CD4-positive, alpha-beta T cell (primary cell): ENCODE measurements at regions not wholly inside any gene's neighbourhood (a gene's known extent, or its start where the extent isn't known, plus 50 kb on each side); places are given as distances from the start of the nearest gene placed in this dataset.

Experiments
- ATAC-seq: fragments of 200-7000 bp; cut with Tn5 transposase; one replicate; pipeline ENCODE4 v1.10.0; 2022; ENCODE audit warnings: mild to moderate bottlenecking; ENCODE audit not compliant: poor library complexity
- CTCF ChIA-PET: fragments of 350-600 bp; sonication (Branson Sonifier 250); formaldehyde crosslinking; loops from one replicate; lab custom pipeline; 2021; ENCODE audit warnings: antibody characterized with exemption, inconsistent platforms; lab: Charles Lee
- POLR2A ChIA-PET: fragments of 350-600 bp; sonication (Branson Sonifier 250); formaldehyde crosslinking; loops from one replicate; lab custom pipeline; 2021; ENCODE audit warnings: antibody characterized with exemption, inconsistent platforms; lab: Charles Lee
- DNase-seq, 14 experiments: peaks; one replicate each; pipeline ENCODE4 v3.0.0-alpha.2; 2013 to 2020; ENCODE audit warnings: mixed read lengths in 2 of 14
- H3K27ac ChIP-seq, 2 donors: one replicate each; pipeline versions ENCODE4 v1.5.1 to v1.7.0; 2013; ENCODE audit warnings: low read length in 2 of 2, low read depth in 1 of 2, mild to moderate bottlenecking in 1 of 2
- H3K27me3 ChIP-seq, 2 experiments: 1 replicate in 1 of 2; 2 replicates in 1 of 2; pipeline versions ENCODE4 v1.6.1 to v1.7.0; 2013; ENCODE audit warnings: low read length in 2 of 2, control low read depth in 1 of 2, mild to moderate bottlenecking in 1 of 2, moderate library complexity in 1 of 2; ENCODE audit not compliant: insufficient read depth in 2 of 2, control insufficient read depth in 1 of 2
- H3K36me3 ChIP-seq: one replicate; pipeline ENCODE4 v1.6.1; 2013; ENCODE audit warnings: low read length, control low read depth; ENCODE audit not compliant: insufficient read depth
- H3K4me1 ChIP-seq: one replicate; pipeline ENCODE4 v1.6.1; 2013; ENCODE audit warnings: low read length, control low read depth; ENCODE audit not compliant: insufficient read depth
- H3K4me3 ChIP-seq: one replicate; pipeline ENCODE4 v1.5.1; 2013; ENCODE audit warnings: mild to moderate bottlenecking, low read length, moderate library complexity
- H3K9me3 ChIP-seq, 2 experiments: 1 replicate in 1 of 2; 2 replicates in 1 of 2; pipeline versions ENCODE4 v1.6.1 to v1.7.0; 2013; ENCODE audit warnings: low read length in 2 of 2, mild to moderate bottlenecking in 2 of 2, control low read depth in 1 of 2, moderate library complexity in 1 of 2; ENCODE audit not compliant: control insufficient read depth in 1 of 2, insufficient read depth in 1 of 2
- H3K27ac Mint-ChIP-seq: one replicate; pipeline ENCODE4 v1.8.0; 2020; ENCODE audit warnings: mixed read lengths
- H3K27me3 Mint-ChIP-seq: one replicate; pipeline ENCODE4 v1.8.0; 2021; ENCODE audit warnings: mixed read lengths
- H3K36me3 Mint-ChIP-seq: one replicate; pipeline ENCODE4 v1.8.0; 2021; ENCODE audit warnings: low read depth, mixed read lengths
- H3K4me1 Mint-ChIP-seq: one replicate; pipeline ENCODE4 v1.8.0; 2021; ENCODE audit warnings: low read depth, mixed read lengths
- H3K4me3 Mint-ChIP-seq: one replicate; pipeline ENCODE4 v1.8.0; 2020; ENCODE audit warnings: mild to moderate bottlenecking, mixed read lengths
- H3K9me3 Mint-ChIP-seq: one replicate; pipeline ENCODE4 v1.8.0; 2020; ENCODE audit warnings: mixed read lengths
- intact Hi-C, 2 experiments: fragments of 100-400 bp; cut with DNase I in 1 of 2; cut with micrococcal nuclease in 1 of 2; formaldehyde crosslinking; loops; one replicate each; pipeline versions ENCODE4 v1.15.1 to v1.9.0; 2023 to 2025; cut with DNase I, micrococcal nuclease
- TF ChIP-seq, protein P1 (sequence below): fragments of 200-600 bp; IDR thresholded peaks from one replicate; pipeline ENCODE4 v1.8.0; 2022; ENCODE audit warnings: antibody characterized with exemption, mild to moderate bottlenecking

DNA sequence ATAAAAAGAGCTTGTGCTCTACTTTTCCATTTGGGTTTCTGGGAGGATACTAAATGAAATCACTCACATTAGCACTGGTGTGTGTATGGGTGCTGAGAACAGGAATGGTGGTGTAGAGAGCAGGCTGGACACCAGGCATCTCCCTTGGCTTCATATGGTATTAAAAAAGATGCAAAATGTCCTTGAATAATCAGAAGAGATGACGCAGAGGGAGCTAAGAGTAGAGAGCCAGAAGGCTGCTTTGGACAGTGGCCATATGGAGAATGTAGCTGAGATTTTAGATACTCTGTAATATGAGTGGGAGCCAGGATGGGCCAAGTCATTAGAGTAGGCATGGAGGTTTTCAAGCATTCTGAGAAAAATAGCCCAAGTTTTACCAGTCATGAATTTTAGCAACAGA lies 112.3 kb upstream of the ZRANB2 start:
- Histone ChIP-seq H3K27me3 (no peaks in the 10 kb centered on the region), H3K4me3 (no peak overlapping the region), H3K4me1 (no peaks in the 10 kb centered on the region), H3K36me3 (no peaks in the 10 kb centered on the region), H3K27ac (no peak overlapping the region), H3K9me3 (no peaks in the 10 kb centered on the region)
- ChIA-PET CTCF (no interaction called here), POLR2A (no interaction called here)
- H3K4me3 Mint-ChIP-seq: no peak overlapping the region
- ATAC-seq: no peak
- H3K27me3 Mint-ChIP-seq: no peaks in the 10 kb centered on the region
- no peaks in the 10 kb centered on the region for H3K36me3 Mint-ChIP-seq
- TF ChIP-seq, protein P1, sequence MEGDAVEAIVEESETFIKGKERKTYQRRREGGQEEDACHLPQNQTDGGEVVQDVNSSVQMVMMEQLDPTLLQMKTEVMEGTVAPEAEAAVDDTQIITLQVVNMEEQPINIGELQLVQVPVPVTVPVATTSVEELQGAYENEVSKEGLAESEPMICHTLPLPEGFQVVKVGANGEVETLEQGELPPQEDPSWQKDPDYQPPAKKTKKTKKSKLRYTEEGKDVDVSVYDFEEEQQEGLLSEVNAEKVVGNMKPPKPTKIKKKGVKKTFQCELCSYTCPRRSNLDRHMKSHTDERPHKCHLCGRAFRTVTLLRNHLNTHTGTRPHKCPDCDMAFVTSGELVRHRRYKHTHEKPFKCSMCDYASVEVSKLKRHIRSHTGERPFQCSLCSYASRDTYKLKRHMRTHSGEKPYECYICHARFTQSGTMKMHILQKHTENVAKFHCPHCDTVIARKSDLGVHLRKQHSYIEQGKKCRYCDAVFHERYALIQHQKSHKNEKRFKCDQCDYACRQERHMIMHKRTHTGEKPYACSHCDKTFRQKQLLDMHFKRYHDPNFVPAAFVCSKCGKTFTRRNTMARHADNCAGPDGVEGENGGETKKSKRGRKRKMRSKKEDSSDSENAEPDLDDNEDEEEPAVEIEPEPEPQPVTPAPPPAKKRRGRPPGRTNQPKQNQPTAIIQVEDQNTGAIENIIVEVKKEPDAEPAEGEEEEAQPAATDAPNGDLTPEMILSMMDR: no peak
- peaks cover 6% of the 10 kb centered on the region for H3K9me3 Mint-ChIP-seq
- intact Hi-C loops: no loop called here
- DNase-seq: no peak
- no peaks in the 10 kb centered on the region for H3K4me1 Mint-ChIP-seq
- no peak overlapping the region for H3K27ac Mint-ChIP-seq

DNA sequence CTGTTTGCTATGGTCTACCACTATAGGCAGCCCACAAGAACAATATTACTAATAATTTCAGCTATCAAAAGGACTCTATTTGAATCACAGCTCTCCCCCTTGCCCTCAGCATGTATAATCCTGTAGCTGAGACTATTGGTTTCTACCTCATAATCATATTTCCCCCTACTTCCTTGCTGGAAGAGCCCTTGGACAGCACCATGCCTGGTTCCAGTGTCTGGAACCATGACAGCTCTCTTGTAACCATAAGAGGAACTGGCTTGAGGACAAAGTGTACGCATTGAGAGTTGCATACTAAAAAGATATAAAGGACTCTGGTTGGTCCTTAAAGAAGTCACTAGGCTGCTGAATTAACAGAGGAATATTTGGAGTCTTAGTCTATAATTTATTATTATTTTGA lies 110.7 kb upstream of the ZRANB2 start:
- no peaks in the 10 kb centered on the region for H3K4me1 Mint-ChIP-seq
- ChIA-PET POLR2A (no interaction called here), CTCF (no interaction called here)
- H3K9me3 ChIP-seq: peaks cover 0 to 4% of the 10 kb centered on the region in 2 experiments
- H3K27me3 ChIP-seq: no peaks in the 10 kb centered on the region
- ATAC-seq (no peak), DNase-seq (no peak)
- no peak overlapping the region for H3K27ac ChIP-seq
- no peak overlapping the region for H3K27ac Mint-ChIP-seq
- no peaks in the 10 kb centered on the region for H3K36me3 Mint-ChIP-seq
- H3K4me3 Mint-ChIP-seq: no peak overlapping the region
- intact Hi-C loops: no loop called here
- H3K36me3 ChIP-seq: no peaks in the 10 kb centered on the region
- H3K27me3 Mint-ChIP-seq: no peaks in the 10 kb centered on the region
- no peak overlapping the region for H3K4me3 ChIP-seq
- TF ChIP-seq, protein P1: no peak
- H3K4me1 ChIP-seq: no peaks in the 10 kb centered on the region
- H3K9me3 Mint-ChIP-seq: peaks cover 6% of the 10 kb centered on the region

DNA sequence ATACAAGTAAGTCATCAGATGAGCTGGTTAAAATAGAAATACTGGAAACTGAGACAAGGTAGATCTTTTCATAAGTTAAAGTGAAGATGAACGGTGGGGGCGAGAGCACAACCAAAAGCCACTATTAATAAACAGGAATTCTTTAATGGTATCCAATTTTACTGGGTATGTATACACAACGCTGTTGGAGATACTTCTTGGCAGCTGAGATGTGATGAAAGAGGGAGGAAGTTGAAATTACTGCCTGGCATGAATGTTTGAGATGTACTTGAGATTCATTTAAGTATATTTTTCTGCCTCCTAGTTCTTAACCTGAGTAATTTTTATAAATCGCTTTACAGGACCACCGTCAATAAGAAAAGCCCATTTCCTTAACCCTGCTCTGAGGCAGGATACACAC lies 110.0 kb upstream of the ZRANB2 start:
- Mint-ChIP-seq H3K9me3 (peaks cover 7% of the 10 kb centered on the region), H3K36me3 (no peaks in the 10 kb centered on the region), H3K4me3 (no peak overlapping the region), H3K4me1 (no peaks in the 10 kb centered on the region), H3K27me3 (no peaks in the 10 kb centered on the region), H3K27ac (no peak overlapping the region)
- no peak overlapping the region for H3K27ac ChIP-seq
- DNase-seq (no peak), ATAC-seq (no peak)
- H3K9me3 ChIP-seq: peaks cover 0 to 4% of the 10 kb centered on the region in 2 experiments
- TF ChIP-seq, protein P1: no peak
- no peaks in the 10 kb centered on the region for H3K36me3 ChIP-seq
- H3K4me3 ChIP-seq: no peak overlapping the region
- no peaks in the 10 kb centered on the region for H3K27me3 ChIP-seq
- H3K4me1 ChIP-seq: no peaks in the 10 kb centered on the region
- intact Hi-C loops: no loop called here
- ChIA-PET POLR2A (no interaction called here), CTCF (no interaction called here)
